K562 (cell line): ENCODE measurements at regions not wholly inside any gene's neighbourhood (a gene's known extent, or its start where the extent isn't known, plus 50 kb on each side); places are given as distances from the start of the nearest gene placed in this dataset.

Experiments used
- ATAC-seq: fragments of 200-7000 bp; cut with Tn5 transposase; 3 replicates; pipeline ENCODE4 v1.9.1; 2020; ENCODE audit warnings: moderate library complexity
- BruUV-seq: library from RNA; stranded (reverse); fragments of 400-500 nt; replicated peaks from 2 replicates; lab custom pipeline; 2021; lab: Mats Ljungman, UMichigan
- CTCF ChIA-PET: fragments of 300-600 bp; formaldehyde crosslinking; extraction: SDS; loops from one replicate; lab custom pipeline; 2021; ENCODE audit warnings: low intra/inter-chr PET ratio; lab: Yijun Ruan, JAX
- POLR2A ChIA-PET: fragments of 300-600, 350-650 bp; sonication (Branson Sonifier 250); formaldehyde crosslinking; extraction: SDS; loops from one replicate; lab custom pipeline; 2021; ENCODE audit warnings: antibody characterized with exemption, inconsistent platforms; lab: Yijun Ruan, JAX
- DNase-seq, 4 experiments: peaks; one replicate each; pipeline versions ENCODE4 v3.0.0 to v3.0.0-alpha.2; 2011 to 2018; ENCODE audit warnings: low spot score in 3 of 4, mixed read lengths in 3 of 4; ENCODE audit errors: extremely low read depth in 1 of 4
- FAIRE-seq: peaks from 2 replicates; lab custom pipeline; 2011; peaks lifted over from hg19 to GRCh38; lab: Jason Lieb, UNC
- H2AFZ ChIP-seq: 2 replicates; pipeline ENCODE4 v1.6.0; 2011; ENCODE audit warnings: low read depth, low read length, control low read depth, inconsistent platforms
- H3K27ac ChIP-seq: fragments of 200-600 bp; 3 replicates; pipeline ENCODE4 v1.8.0; 2011; ENCODE audit warnings: low read depth, mild to moderate bottlenecking, control low read depth, inconsistent platforms, low read length, moderate library complexity, mixed read lengths; ENCODE audit errors: extremely low read depth
- H3K27me3 ChIP-seq, 2 experiments: fragments of 300-600 bp in 1 of 2; 2 replicates in 1 of 2; 3 replicates in 1 of 2; pipeline versions ENCODE4 v1.6.0 to v1.8.0; 2011; ENCODE audit warnings: inconsistent platforms in 2 of 2, low read length in 2 of 2, mild to moderate bottlenecking in 1 of 2, mixed read lengths in 1 of 2, moderate library complexity in 1 of 2; ENCODE audit not compliant: control insufficient read depth in 2 of 2, insufficient read depth in 2 of 2
- H3K36me3 ChIP-seq: fragments of 300-600 bp; 3 replicates; pipeline ENCODE4 v1.8.0; 2011; ENCODE audit warnings: mild to moderate bottlenecking, low read length, inconsistent platforms; ENCODE audit not compliant: control insufficient read depth, insufficient read depth
- H3K4me1 ChIP-seq, 2 experiments: fragments of 200-600 bp in 1 of 2; replicated peaks in 1 of 2; 2 replicates in 1 of 2; 3 replicates in 1 of 2; pipeline versions ENCODE4 v1.5.1 to v1.8.0; 2011; ENCODE audit warnings: inconsistent platforms in 2 of 2, low read length in 2 of 2, mild to moderate bottlenecking in 1 of 2, mixed read lengths in 1 of 2, moderate library complexity in 1 of 2; ENCODE audit not compliant: control insufficient read depth in 2 of 2, insufficient read depth in 2 of 2
- H3K4me2 ChIP-seq: 2 replicates; pipeline ENCODE4 v1.6.1; 2011; ENCODE audit warnings: low read length, control low read depth, inconsistent platforms, mixed read lengths; ENCODE audit not compliant: insufficient read depth
- H3K4me3 ChIP-seq: fragments of 200-600 bp; sonication (generic), shearing (Covaris generic); 2 replicates; pipeline ENCODE4 v1.5.1; 2016; ENCODE audit warnings: control low read depth, inconsistent platforms
- H3K79me2 ChIP-seq: fragments of 200-600 bp; 3 replicates; pipeline ENCODE4 v1.8.0; 2011; ENCODE audit warnings: low read length, inconsistent platforms; ENCODE audit not compliant: control insufficient read depth, insufficient read depth
- H3K9ac ChIP-seq, 2 experiments: 2 replicates each; pipeline versions ENCODE4 v1.6.0 to v1.6.1; 2011; ENCODE audit warnings: low read depth in 2 of 2, low read length in 2 of 2, control low read depth in 1 of 2, inconsistent platforms in 1 of 2, mild to moderate bottlenecking in 1 of 2, mixed read lengths in 1 of 2; ENCODE audit not compliant: insufficient read depth in 1 of 2
- H3K9me1 ChIP-seq: one replicate; pipeline ENCODE4 v1.6.0; 2011; ENCODE audit warnings: inconsistent platforms, mild to moderate bottlenecking, low read length, moderate library complexity; ENCODE audit not compliant: control insufficient read depth, insufficient read depth
- H3K9me3 ChIP-seq: replicated peaks from 2 replicates; pipeline ENCODE4 v1.5.1; 2011; ENCODE audit warnings: low read depth, low read length, inconsistent platforms; ENCODE audit not compliant: control insufficient read depth, insufficient read depth
- H4K20me1 ChIP-seq: replicated peaks from 2 replicates; pipeline ENCODE4 v1.6.1; 2011; ENCODE audit warnings: low read length, inconsistent platforms, mixed read lengths; ENCODE audit not compliant: control insufficient read depth, insufficient read depth
- CBX2 ChIP-seq: fragments of 200-600 bp; sonication (generic); IDR thresholded peaks from one replicate; pipeline ENCODE4 v1.6.1; 2012; ENCODE audit warnings: mild to moderate bottlenecking, low read length, inconsistent platforms; ENCODE audit not compliant: insufficient read depth, poor library complexity, severe bottlenecking
- CEBPB ChIP-seq: fragments of 450-650 bp; IDR thresholded peaks from 2 replicates; pipeline ENCODE4 v1.6.1; 2016; ENCODE audit warnings: missing genetic modification characterization, missing compliant biosample characterization
- CGGBP1 ChIP-seq: fragments of 250-450 bp; sonication (Bioruptor Pico); IDR thresholded peaks from 2 replicates; pipeline ENCODE4 v1.9.0; 2021; ENCODE audit warnings: mild to moderate bottlenecking
- FOXA1 ChIP-seq: fragments of 450-650 bp; IDR thresholded peaks from 2 replicates; pipeline ENCODE4 v1.6.1; 2016; ENCODE audit warnings: mild to moderate bottlenecking, borderline replicate concordance
- GMEB1 ChIP-seq: fragments of 250-450 bp; sonication (Bioruptor Pico); IDR thresholded peaks from 2 replicates; pipeline ENCODE4 v1.4.0; 2020; ENCODE audit warnings: mild to moderate bottlenecking
- IRF2 ChIP-seq: sonication (generic); formaldehyde crosslinking; IDR thresholded peaks from 2 replicates; pipeline ENCODE4 v1.8.1; 2022; ENCODE audit warnings: mild to moderate bottlenecking, missing genetic modification reagents
- JUNB ChIP-seq: fragments of 450-650 bp; formaldehyde crosslinking; conservative IDR thresholded peaks from 2 replicates; pipeline ENCODE4 v1.4.0; 2020; ENCODE audit warnings: mild to moderate bottlenecking
- LARP7 ChIP-seq: fragments of 450-650 bp; IDR thresholded peaks from 2 replicates; pipeline ENCODE4 v1.6.1; 2016
- MXI1 ChIP-seq: IDR thresholded peaks from 2 replicates; pipeline ENCODE4 v1.6.1; 2011; ENCODE audit warnings: low read depth, mild to moderate bottlenecking, improper control_type of control experiment, low read length
- NCOA4 ChIP-seq: fragments of 450-650 bp; IDR thresholded peaks from 2 replicates; pipeline ENCODE4 v1.6.1; 2018; ENCODE audit warnings: mild to moderate bottlenecking; ENCODE audit not compliant: partially characterized antibody
- NFE2 ChIP-seq: IDR thresholded peaks from 2 replicates; pipeline ENCODE4 v1.6.1; 2014; ENCODE audit warnings: antibody characterized with exemption, low read depth
- RCOR1 ChIP-seq, 2 experiments: IDR thresholded peaks; 2 replicates each; pipeline ENCODE4 v1.6.1; 2012; ENCODE audit warnings: low read depth in 2 of 2, low read length in 2 of 2, borderline replicate concordance in 1 of 2, improper control_type of control experiment in 1 of 2
- SIN3A ChIP-seq, 2 experiments: fragments of 150-350 bp in 1 of 2; IDR thresholded peaks; 2 replicates each; pipeline ENCODE4 v1.6.1; 2011 to 2016; ENCODE audit warnings: borderline replicate concordance in 2 of 2, low read depth in 2 of 2, low read length in 2 of 2, mild to moderate bottlenecking in 2 of 2, moderate library complexity in 2 of 2; ENCODE audit not compliant: control insufficient read depth in 1 of 2
- SMAD2 ChIP-seq: fragments of 150-350 bp; IDR thresholded peaks from 2 replicates; pipeline ENCODE4 v1.6.1; 2014; ENCODE audit warnings: low read depth, mild to moderate bottlenecking, low read length
- THAP7 ChIP-seq: fragments of 250-450 bp; sonication (Bioruptor Pico); IDR thresholded peaks from 2 replicates; pipeline ENCODE4 v1.5.0; 2021
- TOE1 ChIP-seq, 2 experiments: fragments of 450-650 bp in 1 of 2; sonication (generic) in 1 of 2; formaldehyde crosslinking in 1 of 2; IDR thresholded peaks; 2 replicates each; pipeline versions ENCODE4 v1.7.1 to v1.8.0; 2016 to 2022; ENCODE audit warnings: borderline replicate concordance in 2 of 2, mild to moderate bottlenecking in 2 of 2, antibody characterized with exemption in 1 of 2, inconsistent platforms in 1 of 2, low read depth in 1 of 2, missing genetic modification reagents in 1 of 2, moderate library complexity in 1 of 2
- ZNF217 ChIP-seq: sonication (generic); formaldehyde crosslinking; IDR thresholded peaks from 2 replicates; pipeline ENCODE4 v1.8.0; 2022; ENCODE audit warnings: mild to moderate bottlenecking, missing genetic modification reagents
- ZNF785 ChIP-seq: fragments of 250-450 bp; sonication (Bioruptor Pico); IDR thresholded peaks from 2 replicates; pipeline ENCODE4 v1.4.0; 2020; ENCODE audit warnings: mild to moderate bottlenecking
- ZSCAN32 ChIP-seq: fragments of 450-650 bp; formaldehyde crosslinking; IDR thresholded peaks from 2 replicates; pipeline ENCODE4 v1.4.0; 2020; ENCODE audit warnings: mild to moderate bottlenecking, moderate library complexity
- WGBS: fragments of 100-300 bp; shearing (Covaris generic); methylation state at CpG from one replicate; pipeline ENCODE4 v1.1.6; 2016; ENCODE audit warnings: low coverage, mixed read lengths; ENCODE audit not compliant: insufficient coverage; ENCODE audit errors: missing lambda C conversion rate; 5-methylcytosine and 5-hydroxymethylcytosine counted together
- in situ Hi-C: fragments of 300-500 bp; cut with MboI; formaldehyde crosslinking; loops from 4 replicates; pipeline ENCODE4 v1.15.0; 2018; ENCODE audit warnings: inconsistent platforms, mixed read lengths
- intact Hi-C: fragments of 100-400 bp; cut with micrococcal nuclease; formaldehyde crosslinking; loops from 2 replicates; pipeline ENCODE4 v1.14.2; 2022

GRCh38 chr2:111698743-111699554 is 185.0 kb downstream of the ANAPC1 start:
- ChIA-PET POLR2A (interaction anchor here (0.6 to 2.5 kb wide), 9 partner anchors 8 to 578 kb away, joined by 3 to 10 read pairs (median 4); partner anchors contain the start of gene BCL2L11), CTCF (interaction anchor here (1.0 to 1.2 kb wide), 2 partner anchors 80 to 887 kb away, joined by 3 to 5 read pairs; no protein-coding TSS in a partner anchor)
- ATAC-seq (peak; percentile 97), DNase-seq (peak; percentile 92 to 96 (median 94)), FAIRE-seq (peak; percentile 100)
- no peaks in the 10 kb centered on the region for H3K9me3 ChIP-seq
- peak overlapping the region; percentile 79 for H3K4me2 ChIP-seq
- peak overlapping the region; percentile 65 to 72; a peak in 3 of 4 replicates for H3K9ac ChIP-seq
- no peaks in the 10 kb centered on the region for H3K9me1 ChIP-seq
- peak overlapping the region; percentile 91 for H3K27ac ChIP-seq
- in situ Hi-C loops (no loop called here), intact Hi-C loops (loop anchor here (1.0 to 10.0 kb wide), 3 partner anchors 32 to 884 kb away; no protein-coding TSS in a partner anchor)
- WGBS, result 1% methylated on average over 12 of the region's 13 CpGs
- no peaks in the 10 kb centered on the region for H3K36me3 ChIP-seq
- peak overlapping the region; percentile 86 for H2AFZ ChIP-seq
- H3K27me3 ChIP-seq, result no peaks in the 10 kb centered on the region
- no TSS peak for BruUV-seq
- H3K4me1 ChIP-seq, result peaks cover 10 to 32% of the 10 kb centered on the region in 2 experiments; a peak in 4 of 5 replicates
- H3K79me2 ChIP-seq, result no peaks in the 10 kb centered on the region; the same call in 2 of the 3 replicates
- H4K20me1 ChIP-seq, result no peaks in the 10 kb centered on the region
- no peak overlapping the region for H3K4me3 ChIP-seq
- TF ChIP-seq CEBPB (tag) (peak; percentile 81), LARP7 (no peak), IRF2 (CRISPR knock-in tag) (no peak), SMAD2 (no peak), CGGBP1 (CRISPR knock-in tag) (no peak), JUNB (CRISPR knock-in tag) (peak; percentile 94), TOE1 (IDR thresholded peaks at IDR 0.05; ENCODE audit: borderline replicate concordance) (peak; percentile 69; the same call in 1 of the 2 replicates), TOE1 (CRISPR knock-in tag; IDR thresholded peaks at IDR 0.05; ENCODE audit: borderline replicate concordance, low read depth) (no peak), ZNF785 (no peak), ZSCAN32 (CRISPR knock-in tag) (no peak), FOXA1 (no peak), GMEB1 (CRISPR knock-in tag) (peak; percentile 27; the same call in 1 of the 2 replicates), THAP7 (no peak), NCOA4 (no peak), ZNF217 (CRISPR knock-in tag) (no peak), CBX2 (no peak), RCOR1 (IDR thresholded peaks at IDR 0.05; ENCODE audit: borderline replicate concordance in 1 of 2, low read depth in 2 of 2, low read length in 2 of 2) (peak in 1 of 2 experiments; percentile 37; a peak in 3 of 4 replicates), NFE2 (peak; percentile 100), MXI1 (no peak), SIN3A (IDR thresholded peaks at IDR 0.05; ENCODE audit: borderline replicate concordance in 2 of 2, control insufficient read depth in 1 of 2, low read depth in 2 of 2, low read length in 2 of 2) (no peak)
